PC-3 (cell line): ENCODE measurements at regions not wholly inside any gene's neighbourhood (a gene's known extent, or its start where the extent isn't known, plus 50 kb on each side); places are given as distances from the start of the nearest gene placed in this dataset.

Experiments
- EZH2 ChIP-seq: fragments of 300-600 bp; sonication (generic); IDR thresholded peaks from one replicate; pipeline ENCODE4 v1.6.1; 2017; ENCODE audit warnings: antibody characterized with exemption, mild to moderate bottlenecking, low read length; ENCODE audit not compliant: unreplicated experiment
- EZH2phosphoT487 ChIP-seq: fragments of 300-600 bp; sonication (generic); IDR thresholded peaks from 2 replicates; pipeline ENCODE4 v1.6.1; 2018; ENCODE audit warnings: mild to moderate bottlenecking, antibody characterized with exemption, low read length, borderline replicate concordance
- TF ChIP-seq, protein P1 (sequence below): fragments of 300-600 bp; sonication (generic); conservative IDR thresholded peaks from 2 replicates; pipeline ENCODE4 v1.5.1; 2017; ENCODE audit warnings: antibody characterized with exemption, low read depth, mild to moderate bottlenecking, low read length

DNA sequence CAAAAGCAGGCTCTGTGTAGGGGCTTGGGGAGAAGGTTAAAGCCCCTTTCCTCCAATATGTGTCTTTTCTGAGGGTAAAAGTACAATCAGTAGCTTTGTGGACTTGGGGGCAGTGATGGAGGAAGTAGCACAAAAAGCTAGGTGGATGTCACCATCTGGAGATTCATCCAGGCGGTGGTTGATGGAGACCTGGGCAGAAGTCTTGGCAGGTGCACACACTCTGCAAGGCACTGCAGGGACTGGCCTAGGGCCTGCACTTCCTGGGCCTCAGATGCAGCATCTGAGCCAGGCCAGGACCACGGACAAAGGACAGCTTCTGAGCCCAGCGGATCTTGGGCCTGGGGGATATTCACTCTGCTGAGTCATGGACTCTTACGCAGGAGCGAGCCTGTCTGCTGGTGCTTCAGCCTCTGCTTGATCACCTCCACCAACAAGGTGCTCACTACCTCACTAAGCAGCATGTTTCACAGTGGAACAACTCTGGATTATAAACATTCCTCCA, 391.1 kb downstream of the TNS1 start:
- TF ChIP-seq, protein P1, sequence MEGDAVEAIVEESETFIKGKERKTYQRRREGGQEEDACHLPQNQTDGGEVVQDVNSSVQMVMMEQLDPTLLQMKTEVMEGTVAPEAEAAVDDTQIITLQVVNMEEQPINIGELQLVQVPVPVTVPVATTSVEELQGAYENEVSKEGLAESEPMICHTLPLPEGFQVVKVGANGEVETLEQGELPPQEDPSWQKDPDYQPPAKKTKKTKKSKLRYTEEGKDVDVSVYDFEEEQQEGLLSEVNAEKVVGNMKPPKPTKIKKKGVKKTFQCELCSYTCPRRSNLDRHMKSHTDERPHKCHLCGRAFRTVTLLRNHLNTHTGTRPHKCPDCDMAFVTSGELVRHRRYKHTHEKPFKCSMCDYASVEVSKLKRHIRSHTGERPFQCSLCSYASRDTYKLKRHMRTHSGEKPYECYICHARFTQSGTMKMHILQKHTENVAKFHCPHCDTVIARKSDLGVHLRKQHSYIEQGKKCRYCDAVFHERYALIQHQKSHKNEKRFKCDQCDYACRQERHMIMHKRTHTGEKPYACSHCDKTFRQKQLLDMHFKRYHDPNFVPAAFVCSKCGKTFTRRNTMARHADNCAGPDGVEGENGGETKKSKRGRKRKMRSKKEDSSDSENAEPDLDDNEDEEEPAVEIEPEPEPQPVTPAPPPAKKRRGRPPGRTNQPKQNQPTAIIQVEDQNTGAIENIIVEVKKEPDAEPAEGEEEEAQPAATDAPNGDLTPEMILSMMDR, result no peak
- TF ChIP-seq EZH2 (no peak), EZH2phosphoT487 (no peak)
